ENCODE measurements at regions not wholly inside any gene's neighbourhood (a gene's known extent, or its start where the extent isn't known, plus 50 kb on each side); places are given as distances from the start of the nearest gene placed in this dataset.

GRCh38 chr4:26120098-26120825 is 200.6 kb upstream of the RBPJ start:
- H3K4me3 ChIP-seq (ENCODE audit: extremely low read depth in 1 of 4, insufficient read depth in 2 of 4, low read depth in 3 of 4, low read length in 4 of 4), result no peak overlapping the region
- H3K23ac ChIP-seq (ENCODE audit: insufficient read length), result no peak overlapping the region
- no peak overlapping the region for H3K4me2 ChIP-seq (ENCODE audit: insufficient read depth in 1 of 2, low read depth in 2 of 2, low read length in 2 of 2)
- no peak overlapping the region for H4K8ac ChIP-seq (ENCODE audit: extremely low read depth, insufficient read depth, low read length)
- H3K18ac ChIP-seq (ENCODE audit: extremely low read depth, low read length), result no peak overlapping the region
- H3K9me3 ChIP-seq (ENCODE audit: insufficient read depth in 2 of 2, low read depth in 1 of 2, low read length in 1 of 2), result no peaks in the 10 kb centered on the region; a peak in 1 of 4 replicates
- H2AK5ac ChIP-seq (ENCODE audit: low read depth, low read length), result no peak overlapping the region
- H3K79me2 ChIP-seq (ENCODE audit: control insufficient read depth in 1 of 2, insufficient read depth in 2 of 2, low read length in 2 of 2), result no peaks in the 10 kb centered on the region
- no peak for TF ChIP-seq RXRA (IDR thresholded peaks at IDR 0.05; ENCODE audit: insufficient read depth, low read depth, low read length)
- TF ChIP-seq KDM4A (IDR thresholded peaks at IDR 0.05; ENCODE audit: low read depth, low read length, severe bottlenecking), result no peak
- no peak for TF ChIP-seq SIRT6 (IDR thresholded peaks at IDR 0.05; ENCODE audit: low read length)
- no peak for TF ChIP-seq CBX8 (IDR thresholded peaks at IDR 0.05; ENCODE audit: borderline replicate concordance, low read depth, low read length)
- H3K4ac ChIP-seq (replicated peaks; ENCODE audit: insufficient read length, low read depth, low read length), result no peak overlapping the region
- no peak for DNase-seq (ENCODE audit: low read depth in 1 of 2, low spot score in 2 of 2)
- no peaks in the 10 kb centered on the region for H3K36me3 ChIP-seq (ENCODE audit: control insufficient read depth in 2 of 4, insufficient read depth in 4 of 4, low read length in 3 of 4)
- H2AFZ ChIP-seq (ENCODE audit: low read length), result no peak overlapping the region
- no peak overlapping the region for H2BK12ac ChIP-seq (ENCODE audit: low read depth, low read length)
- H3K9ac ChIP-seq (replicated peaks in 1 of 4; ENCODE audit: extremely low read depth in 1 of 4, low read depth in 3 of 4, low read length in 3 of 4), result no peak overlapping the region
- H4K91ac ChIP-seq (replicated peaks; ENCODE audit: insufficient read length, low read length), result no peak overlapping the region
- FAIRE-seq, result no peak
- H2BK15ac ChIP-seq (ENCODE audit: low read length), result no peak overlapping the region
- CTCF ChIA-PET (ENCODE audit: partially characterized antibody), result interaction anchor here (0.5 to 2.1 kb wide), 6 partner anchors 8 to 342 kb away, joined by 3 to 9 read pairs (median 4); no protein-coding TSS in a partner anchor
- H3K27ac ChIP-seq (ENCODE audit: low read depth, low read length), result no peak overlapping the region
- no peak overlapping the region for H3K14ac ChIP-seq (ENCODE audit: insufficient read length)
- H4K20me1 ChIP-seq (replicated peaks in 1 of 2; ENCODE audit: control insufficient read depth in 1 of 2, insufficient read depth in 2 of 2, low read length in 2 of 2), result no peaks in the 10 kb centered on the region
- POLR2A ChIA-PET (ENCODE audit: partially characterized antibody), result no interaction called here
- H2BK20ac ChIP-seq (ENCODE audit: low read length), result no peak overlapping the region
- no peaks in the 10 kb centered on the region for H3K79me1 ChIP-seq (ENCODE audit: low read depth, low read length)
- no peaks in the 10 kb centered on the region for H3K27me3 ChIP-seq (replicated peaks in 1 of 4; ENCODE audit: control insufficient read depth in 3 of 4, extremely low read depth in 1 of 4, insufficient read depth in 3 of 4, low read length in 3 of 4)
- WGBS, 2 experiments (ENCODE audit: extremely low coverage in 1 of 2, insufficient coverage in 1 of 2, insufficient read length in 1 of 2, insufficient replicate concordance in 2 of 2, low coverage in 1 of 2, low lambda C conversion rate in 2 of 2, missing lambda C conversion rate in 1 of 2), result 89% methylated on average over 6 of the region's 6 CpGs; no CpG with 5 or more reads in 1 of the 2 experiments
- H4K5ac ChIP-seq (ENCODE audit: insufficient read length, low read depth, low read length), result no peak overlapping the region
- peaks cover 2% of the 10 kb centered on the region; the same call in 1 of the 2 replicates for H3K23me2 ChIP-seq (ENCODE audit: low read depth, low read length)
- no peaks in the 10 kb centered on the region; a peak in 1 of 7 replicates for H3K4me1 ChIP-seq (replicated peaks in 1 of 4; ENCODE audit: control insufficient read depth in 3 of 4, insufficient read depth in 4 of 4, low read length in 3 of 4)
- no peak overlapping the region for H2BK120ac ChIP-seq (replicated peaks; ENCODE audit: low read depth, low read length)
- no peak overlapping the region for H3K56ac ChIP-seq (replicated peaks; ENCODE audit: insufficient read length, low read depth, low read length)
- no peak overlapping the region for H2BK5ac ChIP-seq (ENCODE audit: low read depth, low read length)

All from H1 (cell line).